HL-60 (cell line): ENCODE measurements at regions not wholly inside any gene's neighbourhood (a gene's known extent, or its start where the extent isn't known, plus 50 kb on each side); places are given as distances from the start of the nearest gene placed in this dataset.

ENCODE experiments used
- DNase-seq, 2 experiments: peaks; one replicate each; pipeline ENCODE4 v3.0.0-alpha.2; 2010 to 2020; ENCODE audit warnings: low read depth in 1 of 2, low spot score in 1 of 2
- H3K27ac ChIP-seq: fragments of 250-450 bp; sonication (Bioruptor Pico); replicated peaks from 2 replicates; pipeline ENCODE4 v1.5.1; 2020; ENCODE audit warnings: mild to moderate bottlenecking, moderate library complexity
- H3K27me3 ChIP-seq: fragments of 250-450 bp; sonication (Bioruptor Pico); 2 replicates; pipeline ENCODE4 v1.5.1; 2021; ENCODE audit warnings: mild to moderate bottlenecking, moderate library complexity; ENCODE audit not compliant: insufficient read depth, poor library complexity, severe bottlenecking
- H3K4me3 ChIP-seq: replicated peaks from 2 replicates; pipeline ENCODE4 v1.5.1; 2011; ENCODE audit warnings: mild to moderate bottlenecking, control low read depth, low read length; ENCODE audit not compliant: insufficient read depth
- GABPA ChIP-seq: IDR thresholded peaks from 2 replicates; pipeline ENCODE4 v1.6.1; 2012; ENCODE audit warnings: low read depth
- POLR2AphosphoS5 ChIP-seq: IDR thresholded peaks from 2 replicates; pipeline ENCODE4 v1.6.1; 2012; ENCODE audit warnings: low read depth
- SPI1 ChIP-seq: IDR thresholded peaks from 2 replicates; pipeline ENCODE4 v1.6.1; 2012; ENCODE audit warnings: low read depth, mild to moderate bottlenecking, borderline replicate concordance
- TF ChIP-seq, protein P1 (sequence below): IDR thresholded peaks from 2 replicates; pipeline ENCODE4 v1.6.1; 2012; ENCODE audit warnings: low read depth; ENCODE audit not compliant: insufficient replicate concordance
- TF ChIP-seq, protein P2 (sequence below): IDR thresholded peaks from one replicate; pipeline ENCODE4 v1.5.1; 2011; ENCODE audit warnings: low read length, control low read depth, inconsistent platforms; ENCODE audit not compliant: insufficient read depth

DNA sequence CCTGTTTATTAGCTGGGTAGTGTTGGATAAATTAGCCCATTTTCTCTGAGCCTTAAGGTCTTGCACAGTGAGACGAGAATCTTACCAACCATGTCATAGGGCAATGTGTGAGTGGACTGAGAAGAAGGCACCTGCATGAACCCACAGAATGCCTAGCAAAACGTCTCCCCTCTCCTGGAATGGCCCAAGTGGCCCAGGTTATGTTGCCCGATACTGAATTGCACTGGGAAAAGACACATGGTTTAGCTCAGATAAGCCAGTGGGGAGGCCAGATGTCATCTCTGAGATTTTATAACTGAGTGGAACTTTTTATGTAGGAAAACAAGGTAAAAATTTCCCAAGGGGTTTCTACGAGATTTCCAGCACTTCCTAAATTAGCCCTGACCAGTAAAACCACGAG lies 104.7 kb upstream of the IKZF1 start:
- no peak overlapping the region for H3K27ac ChIP-seq

DNA sequence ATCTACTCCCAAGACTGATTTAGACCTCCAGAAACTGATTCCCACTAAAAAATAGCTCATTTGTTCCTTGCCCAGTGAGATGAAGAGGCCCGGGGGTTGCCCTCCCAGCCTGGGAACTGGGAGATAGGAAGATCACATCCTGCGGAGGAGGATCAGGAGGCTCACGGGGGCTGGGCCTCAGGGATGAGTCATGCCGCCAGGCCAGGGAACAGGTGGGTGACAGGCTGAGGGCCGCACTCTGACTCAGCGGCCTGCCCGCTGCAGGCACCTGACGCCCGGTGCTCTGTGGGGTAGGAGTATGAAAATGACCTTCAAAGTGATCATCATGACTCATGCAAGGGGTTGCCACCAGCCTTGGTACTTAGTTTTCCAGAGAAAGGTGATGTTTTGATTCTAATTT lies 104.5 kb upstream of the ZPBP start:
- H3K27ac ChIP-seq: no peak overlapping the region
- TF ChIP-seq, protein P1, sequence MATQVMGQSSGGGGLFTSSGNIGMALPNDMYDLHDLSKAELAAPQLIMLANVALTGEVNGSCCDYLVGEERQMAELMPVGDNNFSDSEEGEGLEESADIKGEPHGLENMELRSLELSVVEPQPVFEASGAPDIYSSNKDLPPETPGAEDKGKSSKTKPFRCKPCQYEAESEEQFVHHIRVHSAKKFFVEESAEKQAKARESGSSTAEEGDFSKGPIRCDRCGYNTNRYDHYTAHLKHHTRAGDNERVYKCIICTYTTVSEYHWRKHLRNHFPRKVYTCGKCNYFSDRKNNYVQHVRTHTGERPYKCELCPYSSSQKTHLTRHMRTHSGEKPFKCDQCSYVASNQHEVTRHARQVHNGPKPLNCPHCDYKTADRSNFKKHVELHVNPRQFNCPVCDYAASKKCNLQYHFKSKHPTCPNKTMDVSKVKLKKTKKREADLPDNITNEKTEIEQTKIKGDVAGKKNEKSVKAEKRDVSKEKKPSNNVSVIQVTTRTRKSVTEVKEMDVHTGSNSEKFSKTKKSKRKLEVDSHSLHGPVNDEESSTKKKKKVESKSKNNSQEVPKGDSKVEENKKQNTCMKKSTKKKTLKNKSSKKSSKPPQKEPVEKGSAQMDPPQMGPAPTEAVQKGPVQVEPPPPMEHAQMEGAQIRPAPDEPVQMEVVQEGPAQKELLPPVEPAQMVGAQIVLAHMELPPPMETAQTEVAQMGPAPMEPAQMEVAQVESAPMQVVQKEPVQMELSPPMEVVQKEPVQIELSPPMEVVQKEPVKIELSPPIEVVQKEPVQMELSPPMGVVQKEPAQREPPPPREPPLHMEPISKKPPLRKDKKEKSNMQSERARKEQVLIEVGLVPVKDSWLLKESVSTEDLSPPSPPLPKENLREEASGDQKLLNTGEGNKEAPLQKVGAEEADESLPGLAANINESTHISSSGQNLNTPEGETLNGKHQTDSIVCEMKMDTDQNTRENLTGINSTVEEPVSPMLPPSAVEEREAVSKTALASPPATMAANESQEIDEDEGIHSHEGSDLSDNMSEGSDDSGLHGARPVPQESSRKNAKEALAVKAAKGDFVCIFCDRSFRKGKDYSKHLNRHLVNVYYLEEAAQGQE: no peak
- TF ChIP-seq GABPA (no peak), SPI1 (no peak), POLR2AphosphoS5 (no peak)
- TF ChIP-seq, protein P2, sequence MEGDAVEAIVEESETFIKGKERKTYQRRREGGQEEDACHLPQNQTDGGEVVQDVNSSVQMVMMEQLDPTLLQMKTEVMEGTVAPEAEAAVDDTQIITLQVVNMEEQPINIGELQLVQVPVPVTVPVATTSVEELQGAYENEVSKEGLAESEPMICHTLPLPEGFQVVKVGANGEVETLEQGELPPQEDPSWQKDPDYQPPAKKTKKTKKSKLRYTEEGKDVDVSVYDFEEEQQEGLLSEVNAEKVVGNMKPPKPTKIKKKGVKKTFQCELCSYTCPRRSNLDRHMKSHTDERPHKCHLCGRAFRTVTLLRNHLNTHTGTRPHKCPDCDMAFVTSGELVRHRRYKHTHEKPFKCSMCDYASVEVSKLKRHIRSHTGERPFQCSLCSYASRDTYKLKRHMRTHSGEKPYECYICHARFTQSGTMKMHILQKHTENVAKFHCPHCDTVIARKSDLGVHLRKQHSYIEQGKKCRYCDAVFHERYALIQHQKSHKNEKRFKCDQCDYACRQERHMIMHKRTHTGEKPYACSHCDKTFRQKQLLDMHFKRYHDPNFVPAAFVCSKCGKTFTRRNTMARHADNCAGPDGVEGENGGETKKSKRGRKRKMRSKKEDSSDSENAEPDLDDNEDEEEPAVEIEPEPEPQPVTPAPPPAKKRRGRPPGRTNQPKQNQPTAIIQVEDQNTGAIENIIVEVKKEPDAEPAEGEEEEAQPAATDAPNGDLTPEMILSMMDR: no peak
- DNase-seq: no peak
- H3K4me3 ChIP-seq: no peak overlapping the region
- H3K27me3 ChIP-seq: no peaks in the 10 kb centered on the region

More for the DNA sequence above, 104.7 kb upstream of the IKZF1 start:
- TF ChIP-seq, protein P1: no peak
- TF ChIP-seq SPI1: 0 out of 2 replicates have a peak, but pooled peaks have one; percentile 21
- Histone ChIP-seq H3K27me3 (no peaks in the 10 kb centered on the region), H3K4me3 (no peak overlapping the region)
- no peak for DNase-seq

DNA sequence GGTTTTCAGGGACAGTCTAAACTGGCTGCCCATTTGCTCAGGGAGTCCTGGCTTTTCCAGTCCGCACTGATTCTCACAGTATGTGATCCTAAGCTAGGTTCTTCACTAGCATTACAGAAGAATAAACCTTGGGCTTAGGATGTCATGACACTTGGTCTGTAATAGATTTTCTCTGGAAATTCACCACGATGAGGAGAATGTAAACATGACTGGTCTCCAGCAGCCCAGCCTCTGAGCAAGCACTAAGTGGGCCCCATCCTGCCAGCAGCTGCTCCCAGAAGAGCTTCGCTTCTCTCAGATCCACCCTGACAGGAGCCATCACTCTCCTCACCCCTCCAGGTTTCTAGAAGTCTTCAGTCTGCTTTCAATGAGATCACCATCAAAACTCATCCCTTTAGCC lies 103.7 kb upstream of the ZPBP start:
- no peak for DNase-seq
- TF ChIP-seq, protein P1: no peak
- TF ChIP-seq GABPA (no peak), POLR2AphosphoS5 (no peak)
- Histone ChIP-seq H3K27me3 (no peaks in the 10 kb centered on the region), H3K27ac (no peak overlapping the region), H3K4me3 (no peak overlapping the region)

DNA sequence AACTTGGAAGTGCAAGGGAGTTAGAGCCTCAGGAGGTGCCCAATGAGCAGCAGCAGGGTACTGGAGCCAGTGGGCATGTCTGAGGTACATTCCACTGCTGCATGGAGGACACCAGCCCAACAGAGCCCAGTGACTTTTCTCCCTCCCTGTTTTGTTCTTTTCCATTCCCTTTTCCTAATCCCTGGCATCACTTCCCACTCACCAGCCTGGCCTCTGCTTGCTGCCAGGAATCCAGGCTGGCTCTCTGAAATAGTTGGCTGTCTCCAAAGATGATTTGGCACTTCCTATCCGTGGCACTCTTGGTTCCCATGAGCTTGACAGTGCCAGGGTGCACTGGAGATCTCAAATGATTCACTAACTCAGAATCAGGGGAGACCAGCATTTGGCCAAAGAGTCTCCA lies 97.7 kb upstream of the ZPBP start:
- no peak for DNase-seq
- Histone ChIP-seq H3K27ac (no peak overlapping the region), H3K4me3 (no peak overlapping the region), H3K27me3 (no peaks in the 10 kb centered on the region)
- TF ChIP-seq POLR2AphosphoS5 (no peak), GABPA (no peak), SPI1 (no peak)
- TF ChIP-seq, protein P1: no peak
- TF ChIP-seq, protein P2: no peak
